Prostate gland (tissue), 2 donors: ENCODE measurements at regions not wholly inside any gene's neighbourhood (a gene's known extent, or its start where the extent isn't known, plus 50 kb on each side); places are given as distances from the start of the nearest gene placed in this dataset.

Experiments used
- POLR2A ChIP-seq: fragments of 450-650 bp; IDR thresholded peaks from one replicate; pipeline ENCODE4 v1.6.1; 2016; ENCODE audit warnings: antibody characterized with exemption, mild to moderate bottlenecking
- POLR2AphosphoS5 ChIP-seq: sonication (generic); formaldehyde crosslinking; IDR thresholded peaks from one replicate; pipeline ENCODE4 v1.6.1; 2017; ENCODE audit warnings: antibody characterized with exemption
- TF ChIP-seq, protein P1 (sequence below), 4 experiments: fragments of 200-600 bp in 2 of 4; fragments of 450-650 bp in 2 of 4; sonication (generic) in 2 of 4; IDR thresholded peaks; 1 replicate in 3 of 4; 2 replicates in 1 of 4; pipeline ENCODE4 v1.5.1; 2016 to 2019; ENCODE audit warnings: antibody characterized with exemption in 4 of 4, mild to moderate bottlenecking in 2 of 4, moderate library complexity in 2 of 4

DNA sequence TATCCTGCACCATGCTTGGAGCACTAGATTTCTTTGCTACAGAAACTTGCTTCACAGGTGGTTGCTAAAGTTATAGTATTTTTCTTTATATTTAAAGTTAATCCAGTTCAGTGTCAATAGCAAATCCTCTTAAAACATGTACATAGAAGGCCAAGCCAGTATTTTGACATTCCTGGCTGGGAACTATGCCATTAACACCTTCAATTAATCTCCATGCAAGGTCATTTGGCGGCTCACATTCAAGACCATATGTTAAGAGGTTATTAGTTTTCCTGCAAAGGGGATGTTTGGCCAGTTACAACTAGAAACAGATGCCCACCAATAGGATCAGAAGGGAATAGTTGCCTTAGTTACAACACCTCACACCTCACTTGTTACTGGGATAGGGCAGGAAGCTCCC, 261.3 kb upstream of the MEIS1 start:
- TF ChIP-seq, protein P1, sequence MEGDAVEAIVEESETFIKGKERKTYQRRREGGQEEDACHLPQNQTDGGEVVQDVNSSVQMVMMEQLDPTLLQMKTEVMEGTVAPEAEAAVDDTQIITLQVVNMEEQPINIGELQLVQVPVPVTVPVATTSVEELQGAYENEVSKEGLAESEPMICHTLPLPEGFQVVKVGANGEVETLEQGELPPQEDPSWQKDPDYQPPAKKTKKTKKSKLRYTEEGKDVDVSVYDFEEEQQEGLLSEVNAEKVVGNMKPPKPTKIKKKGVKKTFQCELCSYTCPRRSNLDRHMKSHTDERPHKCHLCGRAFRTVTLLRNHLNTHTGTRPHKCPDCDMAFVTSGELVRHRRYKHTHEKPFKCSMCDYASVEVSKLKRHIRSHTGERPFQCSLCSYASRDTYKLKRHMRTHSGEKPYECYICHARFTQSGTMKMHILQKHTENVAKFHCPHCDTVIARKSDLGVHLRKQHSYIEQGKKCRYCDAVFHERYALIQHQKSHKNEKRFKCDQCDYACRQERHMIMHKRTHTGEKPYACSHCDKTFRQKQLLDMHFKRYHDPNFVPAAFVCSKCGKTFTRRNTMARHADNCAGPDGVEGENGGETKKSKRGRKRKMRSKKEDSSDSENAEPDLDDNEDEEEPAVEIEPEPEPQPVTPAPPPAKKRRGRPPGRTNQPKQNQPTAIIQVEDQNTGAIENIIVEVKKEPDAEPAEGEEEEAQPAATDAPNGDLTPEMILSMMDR (IDR thresholded peaks at IDR 0.05): no peak
- TF ChIP-seq POLR2A: no peak
- no peak for TF ChIP-seq POLR2AphosphoS5
